ENCODE measurements at regions not wholly inside any gene's neighbourhood (a gene's known extent, or its start where the extent isn't known, plus 50 kb on each side); places are given as distances from the start of the nearest gene placed in this dataset.
"Not testable (repeated sequence)": the region's sequence is repeated elsewhere in the genome, so short reads cannot be mapped to it uniquely, and the experiment has no call there.

DNA sequence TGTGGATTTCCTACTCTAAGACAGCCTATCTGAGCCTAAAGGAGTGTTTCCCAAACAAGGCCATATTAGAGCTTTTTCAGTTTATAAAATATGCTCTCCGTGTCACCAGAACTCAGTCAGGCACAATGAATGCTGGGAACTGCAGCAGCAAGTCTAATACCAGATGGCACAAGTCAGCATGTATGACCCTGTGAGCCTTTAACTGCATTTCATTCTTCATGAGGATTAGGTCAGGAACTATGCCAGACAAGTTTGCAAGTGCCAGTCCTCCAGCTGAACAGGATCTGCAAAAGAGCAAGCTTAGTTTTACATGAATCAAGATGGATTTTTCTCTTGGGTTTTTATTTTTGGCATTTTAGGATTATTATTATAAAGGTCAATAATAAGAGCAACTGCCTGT is 66.7 kb upstream of the SAMD5 start:
- no peak for DNase-seq

DNA sequence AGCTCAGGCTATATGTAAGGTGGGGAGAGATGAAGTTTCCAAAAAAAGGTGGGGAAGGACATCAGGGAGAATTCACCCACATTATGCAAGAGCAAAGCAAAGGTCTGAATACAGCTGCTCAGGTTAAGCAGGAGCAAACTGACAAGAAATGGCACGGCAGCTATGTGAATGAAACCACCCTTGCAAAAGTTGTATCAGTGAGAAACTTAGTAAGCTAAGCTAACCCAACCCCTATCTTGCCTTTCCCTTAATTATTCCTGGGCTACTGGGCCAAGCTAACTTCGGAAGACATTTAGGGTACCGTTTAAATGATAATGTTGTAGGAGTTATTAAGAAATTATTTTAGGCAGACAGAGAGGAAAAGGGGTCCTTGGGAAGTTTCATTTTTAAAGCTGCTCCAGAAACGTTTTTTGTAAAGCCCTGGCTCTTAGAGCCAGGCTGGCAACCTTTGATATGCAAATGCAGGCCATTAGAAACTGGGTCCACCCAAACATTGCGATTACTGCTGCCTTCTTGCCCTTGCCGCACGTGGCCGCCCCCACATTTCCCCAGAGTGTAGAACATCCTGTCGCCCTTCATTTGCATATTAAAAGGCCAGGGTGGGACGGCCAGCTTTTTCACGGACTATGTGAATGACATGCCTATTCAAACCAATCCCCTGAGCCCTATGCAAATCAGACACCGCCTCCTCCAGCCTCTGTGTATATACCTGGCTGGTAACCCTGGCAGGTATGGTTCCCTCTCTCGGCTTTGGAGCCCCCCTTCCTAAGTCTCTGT is 60.5 kb upstream of the SAMD5 start:
- no peak for DNase-seq

DNA sequence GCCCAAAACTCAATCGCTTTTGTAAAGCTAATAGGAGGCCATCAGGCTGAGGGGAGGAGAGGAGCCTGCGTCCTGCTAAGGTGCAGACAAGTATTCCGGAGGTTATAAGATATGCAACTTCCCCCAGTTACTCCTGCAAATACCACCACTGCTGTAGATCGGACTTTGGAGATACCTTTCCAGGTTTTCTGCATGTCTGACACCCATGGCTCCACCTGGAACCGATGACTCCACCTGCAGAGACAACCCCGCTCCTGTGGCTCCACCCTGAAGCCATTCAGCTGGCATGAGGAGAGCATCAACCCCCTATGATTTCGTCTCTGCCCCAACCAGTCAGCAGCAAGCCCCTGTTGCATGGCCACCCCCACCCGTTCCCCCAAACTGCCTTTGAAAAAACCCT is 59.7 kb upstream of the SAMD5 start:
- DNase-seq: no peak

DNA sequence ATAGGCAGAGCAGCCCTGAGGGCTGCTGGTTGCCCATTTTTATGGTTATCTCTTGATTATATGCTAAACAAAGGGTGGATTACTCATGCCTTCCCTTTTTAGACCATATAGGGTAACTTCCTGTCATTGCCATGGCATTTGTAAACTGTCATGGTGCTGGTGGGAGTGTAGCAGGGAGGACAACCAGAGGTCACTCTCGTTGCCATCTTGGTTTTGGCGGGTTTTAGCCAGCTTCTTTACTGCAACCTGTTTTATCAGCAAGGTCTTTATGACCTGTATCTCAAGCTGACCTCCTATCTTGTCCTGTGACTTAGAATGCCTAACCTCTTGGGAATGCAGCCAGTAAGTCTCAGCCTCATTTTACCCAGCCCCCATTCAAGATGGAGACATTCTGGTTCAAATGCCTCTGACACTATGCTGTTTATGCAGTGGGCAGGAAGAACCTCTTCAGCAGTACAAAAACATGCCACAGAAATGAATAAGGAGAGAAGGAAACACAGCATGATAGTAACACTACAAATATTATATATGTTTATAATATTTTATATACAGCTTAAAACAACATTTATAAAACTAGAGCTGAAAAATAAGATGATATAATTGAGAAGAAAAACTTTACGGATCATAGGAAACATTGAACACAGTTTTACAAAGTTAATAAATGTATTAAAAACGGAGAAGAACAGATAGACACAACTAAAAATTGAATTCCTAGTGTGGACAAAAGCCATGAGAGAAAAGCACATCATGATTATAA is 58.9 kb upstream of the SAMD5 start:
- peak; percentile 65 for DNase-seq

DNA sequence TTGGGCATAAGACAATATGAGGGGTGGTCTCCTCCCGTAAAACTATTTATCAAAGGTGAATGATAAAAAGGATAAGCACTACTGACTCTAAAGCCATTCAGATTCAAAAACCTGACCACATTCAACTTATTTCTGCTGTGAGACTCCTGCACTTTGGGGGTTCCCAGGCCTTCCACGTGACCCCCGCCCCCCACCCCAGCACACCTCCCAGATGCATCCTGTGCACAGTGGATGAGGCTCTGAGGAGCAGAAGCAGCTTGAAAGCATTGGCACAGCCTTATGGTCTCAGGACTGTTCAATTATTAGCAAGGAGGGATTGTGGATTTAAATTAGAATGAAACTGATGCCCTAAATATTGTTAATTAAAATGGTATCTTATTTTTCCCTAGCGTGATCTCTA is 55.1 kb upstream of the SAMD5 start:
- no peak for DNase-seq

DNA sequence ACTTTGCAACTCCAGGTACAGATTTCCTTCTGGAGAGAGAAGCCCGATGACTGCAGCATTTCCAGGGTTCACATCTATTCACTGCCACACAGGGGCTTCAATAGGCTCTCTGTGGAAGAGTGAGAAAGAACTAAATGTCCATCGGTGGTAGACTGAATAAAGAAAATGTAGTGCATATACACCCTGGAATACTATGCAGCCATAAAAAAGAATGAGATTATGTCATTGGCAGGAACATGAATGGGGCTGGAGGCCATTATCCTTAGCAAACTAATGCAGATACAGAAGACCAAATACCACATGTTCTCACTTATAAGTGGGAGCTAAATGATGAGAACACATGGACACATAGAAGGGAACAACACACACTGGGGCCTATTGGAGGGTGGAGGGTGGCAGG is 53.6 kb upstream of the SAMD5 start:
- DNase-seq: not testable (repeated sequence)

Data from fibroblast of skin of back (primary cell).